22Rv1 (cell line): ENCODE measurements at regions not wholly inside any gene's neighbourhood (a gene's known extent, or its start where the extent isn't known, plus 50 kb on each side); places are given as distances from the start of the nearest gene placed in this dataset.

Experiments used
- ZFX ChIP-seq: fragments of 450-650 bp; IDR thresholded peaks from 2 replicates; pipeline ENCODE4 v1.6.1; 2017; ENCODE audit warnings: antibody characterized with exemption, borderline replicate concordance
- TF ChIP-seq, protein P1 (sequence below): fragments of 450-650 bp; IDR thresholded peaks from 2 replicates; pipeline ENCODE4 v1.5.1; 2017; ENCODE audit warnings: mild to moderate bottlenecking

- TF ChIP-seq, protein P1, sequence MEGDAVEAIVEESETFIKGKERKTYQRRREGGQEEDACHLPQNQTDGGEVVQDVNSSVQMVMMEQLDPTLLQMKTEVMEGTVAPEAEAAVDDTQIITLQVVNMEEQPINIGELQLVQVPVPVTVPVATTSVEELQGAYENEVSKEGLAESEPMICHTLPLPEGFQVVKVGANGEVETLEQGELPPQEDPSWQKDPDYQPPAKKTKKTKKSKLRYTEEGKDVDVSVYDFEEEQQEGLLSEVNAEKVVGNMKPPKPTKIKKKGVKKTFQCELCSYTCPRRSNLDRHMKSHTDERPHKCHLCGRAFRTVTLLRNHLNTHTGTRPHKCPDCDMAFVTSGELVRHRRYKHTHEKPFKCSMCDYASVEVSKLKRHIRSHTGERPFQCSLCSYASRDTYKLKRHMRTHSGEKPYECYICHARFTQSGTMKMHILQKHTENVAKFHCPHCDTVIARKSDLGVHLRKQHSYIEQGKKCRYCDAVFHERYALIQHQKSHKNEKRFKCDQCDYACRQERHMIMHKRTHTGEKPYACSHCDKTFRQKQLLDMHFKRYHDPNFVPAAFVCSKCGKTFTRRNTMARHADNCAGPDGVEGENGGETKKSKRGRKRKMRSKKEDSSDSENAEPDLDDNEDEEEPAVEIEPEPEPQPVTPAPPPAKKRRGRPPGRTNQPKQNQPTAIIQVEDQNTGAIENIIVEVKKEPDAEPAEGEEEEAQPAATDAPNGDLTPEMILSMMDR: peak; percentile 71
- no peak for TF ChIP-seq ZFX
Observed at GRCh38 chr3:168249550-168250414, 154.1 kb upstream of the GOLIM4 start.
